Activated CD8-positive, alpha-beta T cell treated with anti-CD3 and anti-CD28 coated beads, Interleukin-2, amount 10 ng/mL, durations not matched to agents 7 days and 5 days (primary cell): ENCODE measurements at regions not wholly inside any gene's neighbourhood (a gene's known extent, or its start where the extent isn't known, plus 50 kb on each side); places are given as distances from the start of the nearest gene placed in this dataset.
"Not testable (repeated sequence)": the region's sequence is repeated elsewhere in the genome, so short reads cannot be mapped to it uniquely, and the experiment has no call there.

Source experiments
- ATAC-seq: fragments of 150-1000 bp; cut with Tn5 transposase; one replicate; pipeline ENCODE4 v1.10.0; 2021; ENCODE audit warnings: moderate library complexity
- CTCF ChIA-PET: fragments of 350-600 bp; sonication (Branson Sonifier 250); formaldehyde crosslinking; loops from one replicate; lab custom pipeline; 2021; ENCODE audit warnings: antibody characterized with exemption; lab: Charles Lee
- POLR2A ChIA-PET: fragments of 350-600 bp; sonication (Branson Sonifier 250); formaldehyde crosslinking; loops from one replicate; lab custom pipeline; 2021; ENCODE audit warnings: antibody characterized with exemption; lab: Charles Lee
- DNase-seq: peaks from one replicate; pipeline ENCODE4 v3.0.0-alpha.2; 2020
- H3K27ac Mint-ChIP-seq: one replicate; pipeline ENCODE4 v1.8.0; 2021; ENCODE audit warnings: mild to moderate bottlenecking, mixed read lengths
- H3K27me3 Mint-ChIP-seq: one replicate; pipeline ENCODE4 v1.8.0; 2021; ENCODE audit warnings: low read depth, mixed read lengths
- H3K36me3 Mint-ChIP-seq: one replicate; pipeline ENCODE4 v1.8.0; 2021; ENCODE audit warnings: low read depth, mixed read lengths
- H3K4me1 Mint-ChIP-seq: one replicate; pipeline ENCODE4 v1.8.0; 2021; ENCODE audit warnings: low read depth, mixed read lengths
- H3K4me3 Mint-ChIP-seq: one replicate; pipeline ENCODE4 v1.8.0; 2021; ENCODE audit warnings: mild to moderate bottlenecking, mixed read lengths
- H3K9me3 Mint-ChIP-seq: one replicate; pipeline ENCODE4 v1.8.0; 2022; ENCODE audit warnings: mixed read lengths; ENCODE audit not compliant: insufficient read depth

- CTCF ChIA-PET = no interaction called here
- no peaks in the 10 kb centered on the region for H3K4me1 Mint-ChIP-seq
- H3K27ac Mint-ChIP-seq = no peak overlapping the region
These were observed 308.3 kb upstream of the STEAP1 start for GRCh38 chr7:89845952-89846351.

DNA sequence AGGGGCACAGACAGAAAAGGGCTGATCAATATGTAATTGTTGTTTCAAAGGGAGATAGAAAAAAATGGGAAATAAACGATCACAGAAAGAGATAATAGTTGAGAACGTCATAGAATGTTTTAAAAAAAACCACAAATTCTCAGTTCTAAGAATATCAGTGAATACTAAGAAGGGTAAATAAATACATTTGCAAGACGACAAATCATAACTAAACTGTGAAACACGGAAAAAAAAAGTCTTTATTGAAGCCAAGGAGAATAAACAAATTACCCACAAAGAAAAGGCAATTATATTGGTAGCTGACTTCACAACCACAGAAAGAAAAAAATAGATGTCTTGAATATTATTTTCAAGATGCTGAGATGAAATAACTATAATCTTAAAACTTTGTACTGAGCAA, 305.2 kb upstream of the STEAP1 start:
- Mint-ChIP-seq H3K36me3 (no peaks in the 10 kb centered on the region), H3K9me3 (no peaks in the 10 kb centered on the region), H3K4me3 (no peak overlapping the region), H3K27me3 (no peaks in the 10 kb centered on the region), H3K4me1 (no peaks in the 10 kb centered on the region), H3K27ac (no peak overlapping the region)
- CTCF ChIA-PET = no interaction called here
- no peak for ATAC-seq
- POLR2A ChIA-PET = no interaction called here
- DNase-seq = no peak

More at GRCh38 chr7:89845952-89846351, 308.3 kb upstream of the STEAP1 start:
- no peaks in the 10 kb centered on the region for H3K27me3 Mint-ChIP-seq
- no peaks in the 10 kb centered on the region for H3K9me3 Mint-ChIP-seq
- DNase-seq (no peak), ATAC-seq (no peak)
- no peak overlapping the region for H3K4me3 Mint-ChIP-seq
- POLR2A ChIA-PET = no interaction called here
- H3K36me3 Mint-ChIP-seq = no peaks in the 10 kb centered on the region

DNA sequence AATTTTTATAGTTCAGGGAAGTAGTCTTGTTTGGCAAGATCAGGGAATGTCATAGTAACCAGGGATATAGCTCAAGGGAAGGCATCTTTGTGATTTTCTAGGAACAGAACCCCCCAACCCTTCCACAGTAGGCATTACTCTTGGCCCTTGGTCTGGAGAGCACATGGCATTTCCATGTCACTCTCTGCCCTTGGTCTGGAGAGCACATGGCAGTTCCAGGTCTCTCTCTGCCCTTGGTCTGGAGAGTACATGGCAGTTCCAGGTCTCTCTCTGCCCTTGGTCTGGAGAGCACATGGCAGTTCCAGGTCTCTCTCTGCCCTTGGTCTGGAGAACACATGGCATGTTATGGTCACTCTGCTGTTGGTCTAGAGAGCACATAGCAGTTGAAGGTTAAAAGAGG, 297.2 kb upstream of the STEAP1 start:
- H3K4me3 Mint-ChIP-seq, H3K36me3 Mint-ChIP-seq, H3K27ac Mint-ChIP-seq, CTCF ChIA-PET, POLR2A ChIA-PET, H3K27me3 Mint-ChIP-seq, H3K4me1 Mint-ChIP-seq, DNase-seq, ATAC-seq: not testable (repeated sequence)
- H3K9me3 Mint-ChIP-seq = peaks cover 12% of the 10 kb centered on the region

DNA sequence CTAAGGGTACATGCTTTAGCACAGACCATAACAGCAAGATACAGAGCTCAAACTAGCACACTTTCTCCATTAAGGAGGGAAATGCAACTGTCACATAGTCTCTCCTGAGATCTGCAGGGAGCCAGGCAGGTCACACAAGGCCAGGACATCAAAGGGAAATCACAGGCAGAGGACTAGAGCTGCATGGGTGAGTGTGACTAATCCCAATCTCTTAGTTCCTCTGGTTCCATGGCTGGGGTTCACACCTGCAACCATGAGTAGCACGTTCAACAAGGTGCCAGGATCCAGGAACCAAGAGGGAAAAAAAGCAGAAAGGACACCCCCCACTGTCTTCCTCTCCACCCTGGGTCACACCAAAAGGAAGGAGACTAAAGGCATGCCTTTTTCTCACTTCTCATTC, 296.5 kb upstream of the STEAP1 start:
- Mint-ChIP-seq H3K4me1 (no peaks in the 10 kb centered on the region), H3K27ac (no peak overlapping the region), H3K9me3 (peaks cover 12% of the 10 kb centered on the region), H3K36me3 (no peaks in the 10 kb centered on the region), H3K27me3 (no peaks in the 10 kb centered on the region), H3K4me3 (no peak overlapping the region)
- CTCF ChIA-PET = no interaction called here
- no peak for ATAC-seq
- DNase-seq = no peak
- POLR2A ChIA-PET = no interaction called here

- Mint-ChIP-seq H3K27me3 (no peaks in the 10 kb centered on the region), H3K4me3 (no peak overlapping the region), H3K4me1 (no peaks in the 10 kb centered on the region), H3K27ac (no peak overlapping the region), H3K36me3 (no peaks in the 10 kb centered on the region), H3K9me3 (no peaks in the 10 kb centered on the region)
- ChIA-PET CTCF (no interaction called here), POLR2A (no interaction called here)
- ATAC-seq = no peak
- DNase-seq = no peak
These were observed 266.8 kb upstream of the STEAP1 start for GRCh38 chr7:89887489-89887888.

DNA sequence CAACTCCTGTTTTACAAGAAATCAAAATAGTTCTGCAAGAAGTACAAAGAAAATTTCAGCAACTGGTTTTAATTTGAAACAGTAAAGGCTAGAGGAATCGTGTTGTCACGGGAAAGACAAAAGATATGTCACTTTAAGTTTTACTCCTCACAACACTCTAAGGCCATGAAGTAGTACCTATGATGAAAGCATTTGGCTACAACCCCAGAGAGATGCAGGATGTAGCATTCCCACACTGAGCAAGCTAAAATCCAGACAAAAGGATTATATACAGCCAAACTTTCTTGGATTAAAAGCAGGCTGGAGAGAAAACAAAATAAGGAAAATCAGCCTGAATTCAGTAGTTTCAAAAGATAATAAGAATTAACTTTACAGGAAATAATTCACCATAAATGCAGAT, 245.5 kb upstream of the STEAP1 start:
- no peak for DNase-seq
- no peak for ATAC-seq
- ChIA-PET POLR2A (no interaction called here), CTCF (no interaction called here)
- Mint-ChIP-seq H3K27me3 (no peaks in the 10 kb centered on the region), H3K4me3 (no peak overlapping the region), H3K36me3 (no peaks in the 10 kb centered on the region), H3K4me1 (no peaks in the 10 kb centered on the region), H3K9me3 (no peaks in the 10 kb centered on the region), H3K27ac (no peak overlapping the region)

- Mint-ChIP-seq H3K27ac (no peak overlapping the region), H3K27me3 (no peaks in the 10 kb centered on the region), H3K4me1 (no peaks in the 10 kb centered on the region), H3K9me3 (no peaks in the 10 kb centered on the region), H3K36me3 (no peaks in the 10 kb centered on the region), H3K4me3 (no peak overlapping the region)
- ATAC-seq (no peak), DNase-seq (no peak)
- CTCF ChIA-PET = no interaction called here
- POLR2A ChIA-PET = no interaction called here
These were observed 239.6 kb upstream of the STEAP1 start for GRCh38 chr7:89914711-89915110.

GRCh38 chr7:89926194-89926593, 228.1 kb upstream of the STEAP1 start:
- no peaks in the 10 kb centered on the region for H3K27me3 Mint-ChIP-seq
- H3K4me3 Mint-ChIP-seq = no peak overlapping the region
- no peak overlapping the region for H3K27ac Mint-ChIP-seq
- CTCF ChIA-PET = no interaction called here
- H3K4me1 Mint-ChIP-seq = no peaks in the 10 kb centered on the region
- POLR2A ChIA-PET = no interaction called here
- DNase-seq = no peak
- H3K36me3 Mint-ChIP-seq = no peaks in the 10 kb centered on the region
- ATAC-seq = no peak
- H3K9me3 Mint-ChIP-seq = no peaks in the 10 kb centered on the region

DNA sequence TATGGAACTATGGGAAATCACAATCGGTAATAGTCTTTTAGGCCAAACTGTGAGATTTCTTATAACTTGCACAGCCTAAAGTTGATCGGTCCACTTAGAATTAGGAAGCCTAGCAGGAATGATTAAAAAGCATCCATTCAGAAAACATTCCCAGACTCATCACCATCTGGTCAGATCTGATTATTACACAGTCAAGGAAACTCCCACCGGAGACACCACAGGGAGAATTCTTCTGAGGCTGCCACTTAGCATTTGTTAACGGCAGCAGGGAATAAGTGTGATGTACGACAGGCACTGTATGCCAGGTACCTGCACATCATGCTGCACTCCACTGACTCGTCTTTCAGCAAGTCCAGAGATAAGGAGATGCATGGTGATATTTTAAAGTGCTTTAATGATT, 227.6 kb upstream of the STEAP1 start:
- DNase-seq (no peak), ATAC-seq (no peak)
- CTCF ChIA-PET = no interaction called here
- H3K36me3 Mint-ChIP-seq = no peaks in the 10 kb centered on the region
- H3K4me3 Mint-ChIP-seq = no peak overlapping the region
- H3K27ac Mint-ChIP-seq = no peak overlapping the region
- no peaks in the 10 kb centered on the region for H3K4me1 Mint-ChIP-seq
- H3K9me3 Mint-ChIP-seq = no peaks in the 10 kb centered on the region
- POLR2A ChIA-PET = no interaction called here
- H3K27me3 Mint-ChIP-seq = no peaks in the 10 kb centered on the region

DNA sequence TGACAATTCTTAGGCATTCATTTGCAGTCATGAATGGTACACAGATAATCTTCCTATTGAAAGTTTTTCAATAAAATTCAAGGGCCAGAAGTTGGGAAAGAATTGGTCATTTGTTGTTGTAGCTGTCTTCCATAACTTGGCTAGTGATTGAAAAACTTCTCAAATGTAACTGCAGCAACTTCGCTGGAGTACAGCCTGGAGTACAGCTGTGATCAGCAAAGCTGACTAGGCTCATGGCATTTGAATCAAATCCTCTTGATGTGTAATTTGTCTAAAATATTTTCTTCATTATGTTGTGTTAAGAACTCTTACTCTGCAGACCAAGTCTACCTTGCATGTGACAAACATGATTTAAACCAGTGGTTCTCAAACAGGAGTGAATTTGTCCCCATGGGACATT, 226.5 kb upstream of the STEAP1 start:
- DNase-seq (no peak), ATAC-seq (no peak)
- H3K9me3 Mint-ChIP-seq = no peaks in the 10 kb centered on the region
- H3K4me1 Mint-ChIP-seq = no peaks in the 10 kb centered on the region
- no peaks in the 10 kb centered on the region for H3K27me3 Mint-ChIP-seq
- H3K36me3 Mint-ChIP-seq = no peaks in the 10 kb centered on the region
- ChIA-PET CTCF (no interaction called here), POLR2A (no interaction called here)
- no peak overlapping the region for H3K4me3 Mint-ChIP-seq
- H3K27ac Mint-ChIP-seq = no peak overlapping the region

DNA sequence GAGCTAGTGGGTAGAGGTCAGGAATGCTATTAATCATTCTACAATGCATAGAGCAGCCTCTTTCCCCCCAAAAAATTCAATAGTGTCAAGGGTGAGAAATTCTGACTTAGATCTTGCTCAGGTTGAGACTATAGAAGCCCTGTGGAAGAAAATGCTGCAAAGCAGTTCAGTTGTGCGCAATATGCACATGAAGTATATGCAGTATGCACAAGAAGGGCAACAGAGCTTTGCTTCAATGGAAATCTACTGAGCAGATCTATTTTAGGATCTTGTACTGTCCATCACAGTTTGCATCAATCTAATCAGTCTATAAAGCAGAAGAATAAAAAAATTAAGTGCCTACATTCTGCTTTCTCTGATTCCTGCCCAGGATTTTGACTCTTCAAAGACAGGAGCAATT, 225.8 kb upstream of the STEAP1 start:
- ChIA-PET POLR2A (no interaction called here), CTCF (no interaction called here)
- no peak overlapping the region for H3K27ac Mint-ChIP-seq
- no peak overlapping the region for H3K4me3 Mint-ChIP-seq
- no peaks in the 10 kb centered on the region for H3K27me3 Mint-ChIP-seq
- ATAC-seq (no peak), DNase-seq (no peak)
- no peaks in the 10 kb centered on the region for H3K9me3 Mint-ChIP-seq
- no peaks in the 10 kb centered on the region for H3K36me3 Mint-ChIP-seq
- H3K4me1 Mint-ChIP-seq = no peaks in the 10 kb centered on the region

GRCh38 chr7:89934101-89934500, 220.2 kb upstream of the STEAP1 start:
- H3K27ac Mint-ChIP-seq = no peak overlapping the region
- H3K4me1 Mint-ChIP-seq = no peaks in the 10 kb centered on the region
- H3K36me3 Mint-ChIP-seq = no peaks in the 10 kb centered on the region
- no peak for ATAC-seq
- no peak overlapping the region for H3K4me3 Mint-ChIP-seq
- no peaks in the 10 kb centered on the region for H3K9me3 Mint-ChIP-seq
- POLR2A ChIA-PET = no interaction called here
- CTCF ChIA-PET = no interaction called here
- H3K27me3 Mint-ChIP-seq = no peaks in the 10 kb centered on the region
- no peak for DNase-seq

- Mint-ChIP-seq H3K27me3 (no peaks in the 10 kb centered on the region), H3K4me3 (no peak overlapping the region), H3K4me1 (no peaks in the 10 kb centered on the region), H3K9me3 (no peaks in the 10 kb centered on the region), H3K27ac (no peak overlapping the region), H3K36me3 (no peaks in the 10 kb centered on the region)
- ATAC-seq = no peak
- no peak for DNase-seq
- ChIA-PET CTCF (no interaction called here), POLR2A (no interaction called here)
These were observed 210.7 kb upstream of the STEAP1 start for GRCh38 chr7:89943525-89944050.
